ENCODE measurements at regions not wholly inside any gene's neighbourhood (a gene's known extent, or its start where the extent isn't known, plus 50 kb on each side); places are given as distances from the start of the nearest gene placed in this dataset.

GRCh38 chr1:5590717-5591116, 401.5 kb downstream of the NPHP4 start:
- no peak overlapping the region for H3K4me3 ChIP-seq (ENCODE audit: low read depth, low read length)
- DNase-seq (ENCODE audit: low read depth) = no peak
- no peak for TF ChIP-seq CTCF (IDR thresholded peaks at IDR 0.05; ENCODE audit: insufficient read depth, low read depth, low read length, missing control alignments)

- TF ChIP-seq CTCF (IDR thresholded peaks at IDR 0.05; ENCODE audit: insufficient read depth, low read depth, low read length, missing control alignments) = no peak
- no peak for DNase-seq (ENCODE audit: low read depth)
- no peak overlapping the region for H3K4me3 ChIP-seq (ENCODE audit: low read depth, low read length)
Measured at GRCh38 chr1:5586629-5587028, 405.6 kb downstream of the NPHP4 start.

- no peak for DNase-seq (ENCODE audit: low read depth)
- H3K4me3 ChIP-seq (ENCODE audit: low read depth, low read length) = no peak overlapping the region
- TF ChIP-seq CTCF (IDR thresholded peaks at IDR 0.05; ENCODE audit: insufficient read depth, low read depth, low read length, missing control alignments) = no peak
Measured at GRCh38 chr1:5585256-5585655, 407.0 kb downstream of the NPHP4 start.

GRCh38 chr1:5580926-5581325, 411.3 kb downstream of the NPHP4 start:
- H3K4me3 ChIP-seq (ENCODE audit: low read depth, low read length) = no peak overlapping the region
- TF ChIP-seq CTCF (IDR thresholded peaks at IDR 0.05; ENCODE audit: insufficient read depth, low read depth, low read length, missing control alignments) = no peak
- DNase-seq (ENCODE audit: low read depth) = no peak

- no peak overlapping the region for H3K4me3 ChIP-seq (ENCODE audit: low read depth, low read length)
- no peak for DNase-seq (ENCODE audit: low read depth)
- no peak for TF ChIP-seq CTCF (IDR thresholded peaks at IDR 0.05; ENCODE audit: insufficient read depth, low read depth, low read length, missing control alignments)
Measured at GRCh38 chr1:5579966-5580365, 412.3 kb downstream of the NPHP4 start.

GRCh38 chr1:5578690-5579089, 413.5 kb downstream of the NPHP4 start:
- no peak overlapping the region for H3K4me3 ChIP-seq (ENCODE audit: low read depth, low read length)
- no peak for DNase-seq (ENCODE audit: low read depth)
- TF ChIP-seq CTCF (IDR thresholded peaks at IDR 0.05; ENCODE audit: insufficient read depth, low read depth, low read length, missing control alignments) = no peak

- H3K4me3 ChIP-seq (ENCODE audit: low read depth, low read length) = no peak overlapping the region
- no peak for DNase-seq (ENCODE audit: low read depth)
- no peak for TF ChIP-seq CTCF (IDR thresholded peaks at IDR 0.05; ENCODE audit: insufficient read depth, low read depth, low read length, missing control alignments)
Measured at GRCh38 chr1:5577255-5578040, 414.8 kb downstream of the NPHP4 start.

All from GM12865 (cell line).